HepG2 (cell line): ENCODE measurements at regions not wholly inside any gene's neighbourhood (a gene's known extent, or its start where the extent isn't known, plus 50 kb on each side); places are given as distances from the start of the nearest gene placed in this dataset.

Experiments
- ATAC-seq: fragments of 200-7000 bp; cut with Tn5 transposase; 3 replicates; pipeline ENCODE4 v1.9.1; 2020; ENCODE audit warnings: mild to moderate bottlenecking, moderate library complexity
- BruUV-seq: library from RNA; stranded (reverse); fragments of 400-500 nt; replicated peaks from 2 replicates; lab custom pipeline; 2021; lab: Mats Ljungman, UMichigan
- CTCF ChIA-PET: fragments of 300-600 bp; formaldehyde crosslinking; extraction: SDS; loops from one replicate; lab custom pipeline; 2021; ENCODE audit warnings: low total read pairs, inconsistent platforms, low intra/inter-chr PET ratio; lab: Yijun Ruan, JAX
- POLR2A ChIA-PET: fragments of 350-600 bp; sonication (Branson Sonifier 250); formaldehyde crosslinking; loops from one replicate; lab custom pipeline; 2020; ENCODE audit warnings: antibody characterized with exemption, inconsistent platforms; lab: Yijun Ruan, JAX
- DNase-seq: peaks from one replicate; pipeline ENCODE4 v3.0.0-alpha.2; 2015; ENCODE audit warnings: low spot score
- FAIRE-seq: peaks from 3 replicates; lab custom pipeline; 2011; peaks lifted over from hg19 to GRCh38; lab: Jason Lieb, UNC
- H2AFZ ChIP-seq: one replicate; pipeline ENCODE4 v1.6.1; 2011; ENCODE audit warnings: low read length, inconsistent platforms
- H3K27ac ChIP-seq: fragments of 300-600 bp; 3 replicates; pipeline ENCODE4 v1.8.0; 2011; ENCODE audit warnings: mixed run types, mild to moderate bottlenecking, mixed read lengths, low read length, inconsistent platforms; ENCODE audit not compliant: insufficient read depth; ENCODE audit errors: extremely low read length
- H3K27me3 ChIP-seq, 2 experiments: fragments of 200-600 bp in 1 of 2; 2 replicates in 1 of 2; 3 replicates in 1 of 2; pipeline versions ENCODE4 v1.6.0 to v1.8.0; 2011; ENCODE audit warnings: low read length in 2 of 2, mild to moderate bottlenecking in 2 of 2, moderate library complexity in 2 of 2, inconsistent platforms in 1 of 2; ENCODE audit not compliant: insufficient read depth in 2 of 2, control insufficient read depth in 1 of 2
- H3K36me3 ChIP-seq, 2 experiments: fragments of 200-600 bp in 1 of 2; replicated peaks in 1 of 2; 2 replicates in 1 of 2; 3 replicates in 1 of 2; pipeline versions ENCODE4 v1.5.1 to v1.8.0; 2011; ENCODE audit warnings: low read length in 2 of 2, inconsistent platforms in 1 of 2; ENCODE audit not compliant: insufficient read depth in 2 of 2, control insufficient read depth in 1 of 2
- H3K4me1 ChIP-seq: 2 replicates; pipeline ENCODE4 v1.5.1; 2012; ENCODE audit warnings: low read length, inconsistent platforms; ENCODE audit not compliant: insufficient read depth
- H3K4me2 ChIP-seq: 2 replicates; pipeline ENCODE4 v1.6.0; 2011; ENCODE audit warnings: low read depth, low read length, inconsistent platforms
- H3K4me3 ChIP-seq, 3 experiments: fragments of 200-600 bp in 1 of 3; sonication (generic), shearing (Covaris generic) in 1 of 3; replicated peaks in 1 of 3; 2 replicates each; pipeline ENCODE4 v1.5.1; 2011 to 2016; ENCODE audit warnings: low read length in 3 of 3, inconsistent platforms in 2 of 3, low read depth in 2 of 3, mild to moderate bottlenecking in 2 of 3, control low read depth in 1 of 3, mixed read lengths in 1 of 3; ENCODE audit not compliant: insufficient read depth in 1 of 3
- H3K79me2 ChIP-seq: one replicate; pipeline ENCODE4 v1.6.1; 2011; ENCODE audit warnings: low read length, inconsistent platforms; ENCODE audit not compliant: insufficient read depth
- H3K9ac ChIP-seq: 2 replicates; pipeline ENCODE4 v1.6.0; 2011; ENCODE audit warnings: mild to moderate bottlenecking, low read depth, low read length, inconsistent platforms; ENCODE audit not compliant: insufficient read depth
- H3K9me3 ChIP-seq: 2 replicates; pipeline ENCODE4 v1.5.1; 2012; ENCODE audit warnings: mild to moderate bottlenecking, low read length
- H4K20me1 ChIP-seq: 2 replicates; pipeline ENCODE4 v1.6.0; 2011; ENCODE audit warnings: inconsistent platforms, mild to moderate bottlenecking, low read length, moderate library complexity; ENCODE audit not compliant: insufficient read depth
- EHMT2 ChIP-seq: fragments of 200-600 bp; sonication (generic); IDR thresholded peaks from 2 replicates; pipeline ENCODE4 v1.7.0; 2017; ENCODE audit warnings: antibody characterized with exemption, low read depth, low read length, borderline replicate concordance
- IRF2 ChIP-seq: IDR thresholded peaks from 2 replicates; pipeline ENCODE4 v1.6.1; 2018; ENCODE audit warnings: missing genetic modification reagents, missing compliant biosample characterization
- NFIB ChIP-seq: sonication (generic); formaldehyde crosslinking; IDR thresholded peaks from 2 replicates; pipeline ENCODE4 v1.9.0; 2021; ENCODE audit warnings: missing genetic modification reagents, mild to moderate bottlenecking, borderline replicate concordance
- NFRKB ChIP-seq: fragments of 450-650 bp; IDR thresholded peaks from 2 replicates; pipeline ENCODE4 v1.6.1; 2017
- REL ChIP-seq: sonication (generic); formaldehyde crosslinking; conservative IDR thresholded peaks from 2 replicates; pipeline ENCODE4 v1.8.0; 2022; ENCODE audit warnings: mild to moderate bottlenecking, missing genetic modification reagents, moderate library complexity
- TMF1 ChIP-seq: sonication (generic); formaldehyde crosslinking; IDR thresholded peaks from 2 replicates; pipeline ENCODE4 v1.8.1; 2022; ENCODE audit warnings: low read depth, missing genetic modification reagents
- YEATS2 ChIP-seq: sonication (generic); formaldehyde crosslinking; IDR thresholded peaks from 2 replicates; pipeline ENCODE4 v1.4.0; 2020; ENCODE audit warnings: missing genetic modification reagents, borderline replicate concordance
- ZBTB14 ChIP-seq: sonication (generic); formaldehyde crosslinking; IDR thresholded peaks from 2 replicates; pipeline ENCODE4 v1.4.0; 2020; ENCODE audit warnings: missing genetic modification reagents
- ZNF276 ChIP-seq: sonication (generic); formaldehyde crosslinking; IDR thresholded peaks from 2 replicates; pipeline ENCODE4 v1.4.0; 2020; ENCODE audit warnings: mild to moderate bottlenecking, low read depth, missing genetic modification reagents
- ZNF451 ChIP-seq: sonication (generic); formaldehyde crosslinking; IDR thresholded peaks from 2 replicates; pipeline ENCODE4 v1.5.0; 2020; ENCODE audit warnings: mild to moderate bottlenecking, missing genetic modification reagents
- ZNF510 ChIP-seq: sonication (generic); formaldehyde crosslinking; IDR thresholded peaks from 2 replicates; pipeline ENCODE4 v1.4.0; 2020; ENCODE audit warnings: low read depth, mild to moderate bottlenecking, missing genetic modification reagents
- ZNF550 ChIP-seq: sonication (generic); formaldehyde crosslinking; IDR thresholded peaks from 2 replicates; pipeline ENCODE4 v1.4.0; 2020; ENCODE audit warnings: mild to moderate bottlenecking, missing genetic modification reagents, borderline replicate concordance
- ZNF607 ChIP-seq: sonication (generic); formaldehyde crosslinking; IDR thresholded peaks from 2 replicates; pipeline ENCODE4 v1.5.1; 2020; ENCODE audit warnings: missing genetic modification reagents, mild to moderate bottlenecking, borderline replicate concordance
- WGBS: methylation state at CpG from one replicate; pipeline ENCODE4 v1.1.6; 2017; ENCODE audit warnings: low lambda C conversion rate; 5-methylcytosine and 5-hydroxymethylcytosine counted together
- in situ Hi-C: cut with HindIII; loops from 2 replicates; pipeline ENCODE4 v1.10.0; 2017; ENCODE audit warnings: low pct_unique_long_range_greater_than_20kb; ENCODE audit not compliant: extremely low pct_ligation_motif_present
- intact Hi-C: fragments of 100-400 bp; cut with micrococcal nuclease; formaldehyde crosslinking; loops from one replicate; pipeline ENCODE4 v1.10.0; 2022; ENCODE audit not compliant: unreplicated experiment
- TF ChIP-seq, protein P1 (sequence below): IDR thresholded peaks from 2 replicates; pipeline ENCODE4 v1.6.1; 2016

GRCh38 chr1:4585705-4586104 is 68.7 kb upstream of the AJAP1 start:
- Histone ChIP-seq H3K4me2 (no peak overlapping the region), H3K27me3 (peaks cover 0 to 7% of the 10 kb centered on the region in 2 experiments; a peak in 2 of 5 replicates), H2AFZ (no peak overlapping the region), H3K4me1 (no peaks in the 10 kb centered on the region), H4K20me1 (no peaks in the 10 kb centered on the region), H3K27ac (no peak overlapping the region), H3K79me2 (no peaks in the 10 kb centered on the region), H3K4me3 (no peak overlapping the region), H3K36me3 (no peaks in the 10 kb centered on the region), H3K9ac (no peak overlapping the region), H3K9me3 (no peaks in the 10 kb centered on the region)
- ATAC-seq (no peak), FAIRE-seq (no peak), DNase-seq (no peak)
- in situ Hi-C loops, result loop anchor here (5.0 kb wide), 1 partner anchor 413 kb away; no protein-coding TSS in a partner anchor
- no peak for TF ChIP-seq ZNF510 (CRISPR knock-in tag)
- TF ChIP-seq ZNF550 (CRISPR knock-in tag), result no peak
- WGBS, result 37% methylated on average over 5 of the region's 6 CpGs
- BruUV-seq, result no TSS peak
- intact Hi-C loops, result no loop called here
- CTCF ChIA-PET, result interaction anchor here (1.1 kb wide), 1 partner anchor 413 kb away, joined by 3 read pairs; no protein-coding TSS in a partner anchor
- POLR2A ChIA-PET, result no interaction called here

DNA sequence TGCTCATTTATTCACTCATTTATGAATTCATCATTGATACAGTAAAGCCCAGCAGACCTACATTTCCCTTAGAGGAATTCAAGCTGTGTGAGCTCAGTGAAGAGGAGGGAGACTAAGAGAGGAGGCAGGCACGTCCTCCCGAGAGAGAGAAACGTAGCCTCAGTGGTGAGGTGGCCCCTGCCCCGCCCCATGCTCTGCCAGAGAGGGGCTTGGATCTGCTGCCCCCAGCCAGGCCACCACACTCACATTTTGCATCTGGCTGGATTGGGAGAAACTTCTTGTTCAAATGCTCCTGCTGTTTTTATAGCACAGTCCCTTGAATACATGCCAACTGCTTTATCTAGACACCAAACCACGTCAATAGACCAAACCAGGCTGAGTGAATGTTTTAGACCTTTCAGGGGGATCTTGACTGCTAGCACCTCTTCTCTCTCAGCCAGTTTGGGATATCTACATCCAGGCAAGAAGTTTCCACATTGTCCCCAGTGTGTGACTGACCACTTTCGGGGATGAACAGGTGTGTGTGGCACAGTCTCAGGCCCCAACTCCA is 67.7 kb upstream of the AJAP1 start:
- H3K4me1 ChIP-seq, result no peaks in the 10 kb centered on the region
- H3K36me3 ChIP-seq, result no peaks in the 10 kb centered on the region
- H2AFZ ChIP-seq, result no peak overlapping the region
- no peak overlapping the region for H3K4me2 ChIP-seq
- no peaks in the 10 kb centered on the region for H3K9me3 ChIP-seq
- H3K9ac ChIP-seq, result no peak overlapping the region
- no peak overlapping the region for H3K4me3 ChIP-seq
- in situ Hi-C loops (loop anchor here (5.0 kb wide), 1 partner anchor 414 kb away; no protein-coding TSS in a partner anchor), intact Hi-C loops (no loop called here)
- POLR2A ChIA-PET, result no interaction called here
- no peak for FAIRE-seq
- TF ChIP-seq, protein P1, sequence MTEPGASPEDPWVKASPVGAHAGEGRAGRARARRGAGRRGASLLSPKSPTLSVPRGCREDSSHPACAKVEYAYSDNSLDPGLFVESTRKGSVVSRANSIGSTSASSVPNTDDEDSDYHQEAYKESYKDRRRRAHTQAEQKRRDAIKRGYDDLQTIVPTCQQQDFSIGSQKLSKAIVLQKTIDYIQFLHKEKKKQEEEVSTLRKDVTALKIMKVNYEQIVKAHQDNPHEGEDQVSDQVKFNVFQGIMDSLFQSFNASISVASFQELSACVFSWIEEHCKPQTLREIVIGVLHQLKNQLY, result no peak
- TF ChIP-seq EHMT2, result no peak
- no peak for TF ChIP-seq YEATS2 (CRISPR knock-in tag)
- no peak for TF ChIP-seq ZBTB14 (CRISPR knock-in tag)
- no peak for TF ChIP-seq TMF1
- TF ChIP-seq ZNF451 (CRISPR knock-in tag), result no peak
- no peak for TF ChIP-seq ZNF607
- no peak for TF ChIP-seq IRF2 (CRISPR knock-in tag)
- TF ChIP-seq ZNF276 (CRISPR knock-in tag), result no peak
- TF ChIP-seq NFRKB, result no peak
- no peak for TF ChIP-seq ZNF550 (CRISPR knock-in tag)
- TF ChIP-seq NFIB (CRISPR knock-in tag), result no peak
- no peak for TF ChIP-seq REL (CRISPR knock-in tag)
- no peak for DNase-seq
- no peak for ATAC-seq
- no peaks in the 10 kb centered on the region for H4K20me1 ChIP-seq
- H3K79me2 ChIP-seq, result no peaks in the 10 kb centered on the region
- CTCF ChIA-PET, result no interaction called here
- peaks cover 0 to 9% of the 10 kb centered on the region in 2 experiments; a peak in 2 of 5 replicates for H3K27me3 ChIP-seq
- BruUV-seq, result no TSS peak
- 1% methylated on average over 6 of the region's 6 CpGs for WGBS
- no peak overlapping the region for H3K27ac ChIP-seq
